Mesodermal cell (in vitro differentiated cells): ENCODE measurements at regions not wholly inside any gene's neighbourhood (a gene's known extent, or its start where the extent isn't known, plus 50 kb on each side); places are given as distances from the start of the nearest gene placed in this dataset.

Source experiments
- H3K27ac ChIP-seq: 2 replicates; pipeline ENCODE4 v1.7.0; 2013; ENCODE audit warnings: mild to moderate bottlenecking, low read depth, low read length, moderate library complexity; ENCODE audit not compliant: severe bottlenecking
- H3K36me3 ChIP-seq: 2 replicates; pipeline ENCODE4 v1.7.1; 2013; ENCODE audit warnings: mild to moderate bottlenecking, low read length, moderate library complexity; ENCODE audit not compliant: control insufficient read depth, insufficient read depth
- H3K4me1 ChIP-seq: one replicate; pipeline ENCODE4 v1.7.1; 2013; ENCODE audit warnings: mild to moderate bottlenecking, low read length; ENCODE audit not compliant: insufficient read depth, control insufficient read depth, poor library complexity, severe bottlenecking
- H3K4me3 ChIP-seq: 2 replicates; pipeline ENCODE4 v1.7.0; 2013; ENCODE audit warnings: low read length, control low read depth, mild to moderate bottlenecking; ENCODE audit not compliant: insufficient read depth, poor library complexity, severe bottlenecking; ENCODE audit errors: extremely low read depth
- H3K9me3 ChIP-seq: 2 replicates; pipeline ENCODE4 v1.7.1; 2013; ENCODE audit warnings: mild to moderate bottlenecking, low read length, moderate library complexity; ENCODE audit not compliant: control insufficient read depth
- WGBS, 2 experiments: methylation state at CpG; one replicate each; pipeline ENCODE4 v1.1.5; 2013; ENCODE audit warnings: missing lambda C conversion rate in 2 of 2; ENCODE audit not compliant: insufficient coverage in 2 of 2; 5-methylcytosine and 5-hydroxymethylcytosine counted together

GRCh38 chr6:19761121-19761520 lies 76.0 kb upstream of the ID4 start:
- Histone ChIP-seq H3K4me3 (no peak overlapping the region), H3K4me1 (peaks cover 3% of the 10 kb centered on the region), H3K9me3 (peaks cover 5% of the 10 kb centered on the region), H3K36me3 (no peaks in the 10 kb centered on the region), H3K27ac (no peak overlapping the region)
- no CpG with 5 or more reads among the region's 1 CpG for WGBS, 2 experiments

- H3K4me1 ChIP-seq, result no peaks in the 10 kb centered on the region
- WGBS, 2 experiments, result 73 to 100% methylated on average over 1 to 2 of the region's 5 CpGs
- H3K27ac ChIP-seq, result no peak overlapping the region
- no peaks in the 10 kb centered on the region for H3K36me3 ChIP-seq
- no peaks in the 10 kb centered on the region for H3K9me3 ChIP-seq
- no peak overlapping the region for H3K4me3 ChIP-seq
Observed at GRCh38 chr6:19771753-19772336, 65.3 kb upstream of the ID4 start.

- no peaks in the 10 kb centered on the region for H3K9me3 ChIP-seq
- H3K4me1 ChIP-seq, result no peaks in the 10 kb centered on the region
- H3K27ac ChIP-seq, result no peak overlapping the region
- no peak overlapping the region for H3K4me3 ChIP-seq
- H3K36me3 ChIP-seq, result no peaks in the 10 kb centered on the region
Observed at GRCh38 chr6:19772891-19773290, 64.3 kb upstream of the ID4 start.

GRCh38 chr6:19781269-19781668 lies 55.9 kb upstream of the ID4 start:
- Histone ChIP-seq H3K4me3 (no peak overlapping the region), H3K27ac (no peak overlapping the region), H3K4me1 (no peaks in the 10 kb centered on the region), H3K36me3 (no peaks in the 10 kb centered on the region), H3K9me3 (no peaks in the 10 kb centered on the region)
- 89 to 90% methylated on average over 2 to 3 of the region's 4 CpGs for WGBS, 2 experiments

- 91 to 94% methylated on average over 3 of the region's 3 CpGs for WGBS, 2 experiments
- no peaks in the 10 kb centered on the region for H3K9me3 ChIP-seq
- H3K36me3 ChIP-seq, result no peaks in the 10 kb centered on the region
- H3K27ac ChIP-seq, result no peak overlapping the region
- no peak overlapping the region for H3K4me3 ChIP-seq
- H3K4me1 ChIP-seq, result no peaks in the 10 kb centered on the region
Observed at GRCh38 chr6:19782588-19782987, 54.6 kb upstream of the ID4 start.
